Uterus (tissue), 2 donors: ENCODE measurements at regions not wholly inside any gene's neighbourhood (a gene's known extent, or its start where the extent isn't known, plus 50 kb on each side); places are given as distances from the start of the nearest gene placed in this dataset.

Experiments used
- CTCF ChIP-seq, 4 experiments: fragments of 200-600 bp in 2 of 4; fragments of 450-650 bp in 2 of 4; sonication (generic) in 2 of 4; IDR thresholded peaks; one replicate each; pipeline ENCODE4 v1.5.1; 2016 to 2019; ENCODE audit warnings: antibody characterized with exemption in 4 of 4, mild to moderate bottlenecking in 2 of 4, moderate library complexity in 1 of 4
- POLR2A ChIP-seq, 2 donors: fragments of 450-650 bp; IDR thresholded peaks; one replicate each; pipeline ENCODE4 v1.6.1; 2016; ENCODE audit warnings: antibody characterized with exemption in 2 of 2, mild to moderate bottlenecking in 1 of 2, moderate library complexity in 1 of 2

- TF ChIP-seq CTCF (IDR thresholded peaks at IDR 0.05) (no peak), POLR2A (IDR thresholded peaks at IDR 0.05) (no peak)
Measured at GRCh38 chr6:168183613-168183970, 104.6 kb upstream of the FRMD1 start.
